ENCODE measurements at regions not wholly inside any gene's neighbourhood (a gene's known extent, or its start where the extent isn't known, plus 50 kb on each side); places are given as distances from the start of the nearest gene placed in this dataset.

DNA sequence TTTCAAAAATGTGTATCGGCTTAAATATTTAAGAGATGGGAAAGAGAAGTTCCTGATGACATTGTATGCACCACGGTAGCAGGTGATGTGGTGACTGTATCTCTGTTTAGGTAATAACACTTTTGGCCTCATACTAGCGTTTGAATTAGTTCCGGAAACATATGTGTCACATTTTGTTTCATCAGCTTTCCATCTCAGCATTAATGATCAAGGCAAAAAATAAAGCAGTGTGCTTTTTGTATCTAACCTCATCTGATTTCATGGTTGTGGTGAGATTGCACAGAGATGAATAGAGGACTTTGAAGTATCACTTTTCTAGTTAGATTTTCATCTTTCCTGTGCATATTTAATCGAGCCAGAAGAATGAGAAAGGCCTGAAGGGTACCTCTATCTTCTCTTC lies 206.4 kb upstream of the SPRY1 start:
- no peaks in the 10 kb centered on the region for H3K9me3 ChIP-seq (ENCODE audit: low read length)
- H3K36me3 ChIP-seq (ENCODE audit: insufficient read depth, low read length): no peaks in the 10 kb centered on the region
- no peak overlapping the region for H3K4me2 ChIP-seq (ENCODE audit: low read length)
- H3F3A ChIP-seq (ENCODE audit: insufficient read depth, low read length, poor library complexity, severe bottlenecking): no peaks in the 10 kb centered on the region
- H3K9ac ChIP-seq (ENCODE audit: low read length): no peak overlapping the region
- no peak overlapping the region for H3K4me3 ChIP-seq (ENCODE audit: low read length)
- TF ChIP-seq SMC3 (conservative IDR thresholded peaks at IDR 0.05; ENCODE audit: poor library complexity): no peak
- TF ChIP-seq, protein P1, sequence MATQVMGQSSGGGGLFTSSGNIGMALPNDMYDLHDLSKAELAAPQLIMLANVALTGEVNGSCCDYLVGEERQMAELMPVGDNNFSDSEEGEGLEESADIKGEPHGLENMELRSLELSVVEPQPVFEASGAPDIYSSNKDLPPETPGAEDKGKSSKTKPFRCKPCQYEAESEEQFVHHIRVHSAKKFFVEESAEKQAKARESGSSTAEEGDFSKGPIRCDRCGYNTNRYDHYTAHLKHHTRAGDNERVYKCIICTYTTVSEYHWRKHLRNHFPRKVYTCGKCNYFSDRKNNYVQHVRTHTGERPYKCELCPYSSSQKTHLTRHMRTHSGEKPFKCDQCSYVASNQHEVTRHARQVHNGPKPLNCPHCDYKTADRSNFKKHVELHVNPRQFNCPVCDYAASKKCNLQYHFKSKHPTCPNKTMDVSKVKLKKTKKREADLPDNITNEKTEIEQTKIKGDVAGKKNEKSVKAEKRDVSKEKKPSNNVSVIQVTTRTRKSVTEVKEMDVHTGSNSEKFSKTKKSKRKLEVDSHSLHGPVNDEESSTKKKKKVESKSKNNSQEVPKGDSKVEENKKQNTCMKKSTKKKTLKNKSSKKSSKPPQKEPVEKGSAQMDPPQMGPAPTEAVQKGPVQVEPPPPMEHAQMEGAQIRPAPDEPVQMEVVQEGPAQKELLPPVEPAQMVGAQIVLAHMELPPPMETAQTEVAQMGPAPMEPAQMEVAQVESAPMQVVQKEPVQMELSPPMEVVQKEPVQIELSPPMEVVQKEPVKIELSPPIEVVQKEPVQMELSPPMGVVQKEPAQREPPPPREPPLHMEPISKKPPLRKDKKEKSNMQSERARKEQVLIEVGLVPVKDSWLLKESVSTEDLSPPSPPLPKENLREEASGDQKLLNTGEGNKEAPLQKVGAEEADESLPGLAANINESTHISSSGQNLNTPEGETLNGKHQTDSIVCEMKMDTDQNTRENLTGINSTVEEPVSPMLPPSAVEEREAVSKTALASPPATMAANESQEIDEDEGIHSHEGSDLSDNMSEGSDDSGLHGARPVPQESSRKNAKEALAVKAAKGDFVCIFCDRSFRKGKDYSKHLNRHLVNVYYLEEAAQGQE (IDR thresholded peaks at IDR 0.05; ENCODE audit: borderline replicate concordance): no peak
- TF ChIP-seq, protein P2, sequence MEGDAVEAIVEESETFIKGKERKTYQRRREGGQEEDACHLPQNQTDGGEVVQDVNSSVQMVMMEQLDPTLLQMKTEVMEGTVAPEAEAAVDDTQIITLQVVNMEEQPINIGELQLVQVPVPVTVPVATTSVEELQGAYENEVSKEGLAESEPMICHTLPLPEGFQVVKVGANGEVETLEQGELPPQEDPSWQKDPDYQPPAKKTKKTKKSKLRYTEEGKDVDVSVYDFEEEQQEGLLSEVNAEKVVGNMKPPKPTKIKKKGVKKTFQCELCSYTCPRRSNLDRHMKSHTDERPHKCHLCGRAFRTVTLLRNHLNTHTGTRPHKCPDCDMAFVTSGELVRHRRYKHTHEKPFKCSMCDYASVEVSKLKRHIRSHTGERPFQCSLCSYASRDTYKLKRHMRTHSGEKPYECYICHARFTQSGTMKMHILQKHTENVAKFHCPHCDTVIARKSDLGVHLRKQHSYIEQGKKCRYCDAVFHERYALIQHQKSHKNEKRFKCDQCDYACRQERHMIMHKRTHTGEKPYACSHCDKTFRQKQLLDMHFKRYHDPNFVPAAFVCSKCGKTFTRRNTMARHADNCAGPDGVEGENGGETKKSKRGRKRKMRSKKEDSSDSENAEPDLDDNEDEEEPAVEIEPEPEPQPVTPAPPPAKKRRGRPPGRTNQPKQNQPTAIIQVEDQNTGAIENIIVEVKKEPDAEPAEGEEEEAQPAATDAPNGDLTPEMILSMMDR (IDR thresholded peaks at IDR 0.05; ENCODE audit: poor library complexity, severe bottlenecking): no peak
- no peaks in the 10 kb centered on the region for H4K20me1 ChIP-seq (ENCODE audit: insufficient read depth)
- H3K27me3 ChIP-seq (ENCODE audit: insufficient read depth, low read depth, low read length): no peaks in the 10 kb centered on the region
- no peaks in the 10 kb centered on the region for H3K9me2 ChIP-seq (ENCODE audit: insufficient read depth, low read length)
- no peak overlapping the region for H3K27ac ChIP-seq (ENCODE audit: low read length)
- no peaks in the 10 kb centered on the region for H3K79me2 ChIP-seq (replicated peaks; ENCODE audit: insufficient read depth, low read length)
- H2AFZ ChIP-seq (ENCODE audit: low read depth, low read length): no peak overlapping the region

DNA sequence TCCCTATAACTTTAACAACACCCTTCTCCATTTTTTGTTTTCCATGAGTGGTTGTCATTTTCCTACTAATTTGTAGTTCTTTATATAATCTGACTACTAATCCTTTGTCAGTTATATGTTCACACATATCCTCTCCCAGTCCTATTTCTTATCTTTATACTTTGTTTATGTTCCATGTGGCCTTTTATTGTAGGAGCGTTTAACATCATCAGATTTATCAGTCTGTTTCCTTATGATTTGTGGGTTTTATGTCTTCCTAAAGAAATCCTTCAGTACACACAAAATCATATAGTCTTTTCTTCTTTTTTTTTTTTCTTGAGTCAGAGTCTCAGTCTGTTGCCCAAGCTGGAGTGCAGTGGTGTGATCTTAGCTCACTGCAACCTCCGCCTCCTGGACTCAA lies 204.9 kb upstream of the SPRY1 start:
- no peak overlapping the region for H2AFZ ChIP-seq (ENCODE audit: low read depth, low read length)
- no peak overlapping the region for H3K4me2 ChIP-seq (ENCODE audit: low read length)

More for the DNA sequence above, 204.9 kb upstream of the SPRY1 start:
- H3F3A ChIP-seq (ENCODE audit: insufficient read depth, low read length, poor library complexity, severe bottlenecking): no peaks in the 10 kb centered on the region
- H3K27ac ChIP-seq (ENCODE audit: low read length): no peak overlapping the region
- H4K20me1 ChIP-seq (ENCODE audit: insufficient read depth): no peaks in the 10 kb centered on the region
- no peaks in the 10 kb centered on the region for H3K27me3 ChIP-seq (ENCODE audit: insufficient read depth, low read depth, low read length)
- H3K4me3 ChIP-seq (ENCODE audit: low read length): no peak overlapping the region
- no peaks in the 10 kb centered on the region for H3K36me3 ChIP-seq (ENCODE audit: insufficient read depth, low read length)
- no peak overlapping the region for H3K9ac ChIP-seq (ENCODE audit: low read length)
- TF ChIP-seq, protein P1 (IDR thresholded peaks at IDR 0.05; ENCODE audit: borderline replicate concordance): no peak
- TF ChIP-seq MXI1 (conservative IDR thresholded peaks at IDR 0.05; ENCODE audit: poor library complexity, severe bottlenecking): no peak
- no peak for TF ChIP-seq SMC3 (conservative IDR thresholded peaks at IDR 0.05; ENCODE audit: poor library complexity)
- no peak for TF ChIP-seq RAD21 (conservative IDR thresholded peaks at IDR 0.05)
- TF ChIP-seq, protein P2 (IDR thresholded peaks at IDR 0.05; ENCODE audit: poor library complexity, severe bottlenecking): no peak
- TF ChIP-seq EZH2 (IDR thresholded peaks at IDR 0.05; ENCODE audit: borderline replicate concordance, insufficient read depth, low read length, poor library complexity, severe bottlenecking): no peak
- TF ChIP-seq EP300 (conservative IDR thresholded peaks at IDR 0.05; ENCODE audit: poor library complexity, severe bottlenecking): no peak
- no peaks in the 10 kb centered on the region for H3K79me2 ChIP-seq (replicated peaks; ENCODE audit: insufficient read depth, low read length)
- H3K9me3 ChIP-seq (ENCODE audit: low read length): no peaks in the 10 kb centered on the region
- H3K9me2 ChIP-seq (ENCODE audit: insufficient read depth, low read length): no peaks in the 10 kb centered on the region
